Fibroblast of lung (primary cell): ENCODE measurements at regions not wholly inside any gene's neighbourhood (a gene's known extent, or its start where the extent isn't known, plus 50 kb on each side); places are given as distances from the start of the nearest gene placed in this dataset.

Experiments used
- DNase-seq, 2 donors: peaks; one replicate each; pipeline versions ENCODE4 v3.0.0 to v3.0.0-alpha.2; 2010; ENCODE audit warnings: low read depth in 2 of 2
- H2AFZ ChIP-seq: 2 replicates; pipeline ENCODE4 v1.5.1; 2012; ENCODE audit warnings: low read length, control low read depth, inconsistent platforms
- H3K27ac ChIP-seq: 2 replicates; pipeline ENCODE4 v1.5.1; 2011; ENCODE audit warnings: low read length, control low read depth; ENCODE audit not compliant: insufficient read depth
- H3K27me3 ChIP-seq: 2 replicates; pipeline ENCODE4 v1.5.1; 2011; ENCODE audit warnings: mild to moderate bottlenecking, low read length; ENCODE audit not compliant: control insufficient read depth, insufficient read depth
- H3K36me3 ChIP-seq: 2 replicates; pipeline ENCODE4 v1.5.1; 2011; ENCODE audit warnings: low read length; ENCODE audit not compliant: control insufficient read depth, insufficient read depth
- H3K4me1 ChIP-seq: 2 replicates; pipeline ENCODE4 v1.5.1; 2011; ENCODE audit warnings: low read length; ENCODE audit not compliant: control insufficient read depth, insufficient read depth; ENCODE audit errors: extremely low read depth
- H3K4me2 ChIP-seq: 2 replicates; pipeline ENCODE4 v1.5.1; 2011; ENCODE audit warnings: low read length, control low read depth; ENCODE audit not compliant: insufficient read depth; ENCODE audit errors: extremely low read depth
- H3K4me3 ChIP-seq, 4 experiments: fragments of 200-600 bp in 1 of 4; sonication (generic) in 1 of 4; replicated peaks in 1 of 4; 2 replicates each; pipeline ENCODE4 v1.5.1; 2011 to 2016; ENCODE audit warnings: low read length in 4 of 4, low read depth in 3 of 4, mild to moderate bottlenecking in 3 of 4, control low read depth in 2 of 4, inconsistent platforms in 1 of 4, mixed read lengths in 1 of 4; ENCODE audit not compliant: insufficient read depth in 1 of 4; ENCODE audit errors: control extremely low read depth in 1 of 4
- H3K79me2 ChIP-seq: 2 replicates; pipeline ENCODE4 v1.5.1; 2012; ENCODE audit warnings: mild to moderate bottlenecking, low read length, inconsistent platforms; ENCODE audit not compliant: control insufficient read depth, insufficient read depth
- H3K9ac ChIP-seq: 2 replicates; pipeline ENCODE4 v1.5.1; 2011; ENCODE audit warnings: mild to moderate bottlenecking, low read length, control low read depth; ENCODE audit not compliant: insufficient read depth
- H3K9me3 ChIP-seq: 2 replicates; pipeline ENCODE4 v1.5.1; 2012; ENCODE audit warnings: low read depth, low read length; ENCODE audit not compliant: control insufficient read depth, insufficient read depth
- H4K20me1 ChIP-seq: 2 replicates; pipeline ENCODE4 v1.5.1; 2011; ENCODE audit warnings: low read length; ENCODE audit not compliant: control insufficient read depth, insufficient read depth; ENCODE audit errors: extremely low read depth
- EZH2 ChIP-seq: IDR thresholded peaks from 2 replicates; pipeline ENCODE4 v1.5.1; 2012; ENCODE audit warnings: low read length, control low read depth, mild to moderate bottlenecking; ENCODE audit errors: missing control alignments
- TF ChIP-seq, protein P1 (sequence below), 2 donors: IDR thresholded peaks in 1 of 2; conservative IDR thresholded peaks in 1 of 2; 1 replicate in 1 of 2; 2 replicates in 1 of 2; pipeline ENCODE4 v1.5.1; 2011 to 2012; ENCODE audit warnings: low read length in 2 of 2, control low read depth in 1 of 2, inconsistent platforms in 1 of 2, low read depth in 1 of 2, mild to moderate bottlenecking in 1 of 2

DNA sequence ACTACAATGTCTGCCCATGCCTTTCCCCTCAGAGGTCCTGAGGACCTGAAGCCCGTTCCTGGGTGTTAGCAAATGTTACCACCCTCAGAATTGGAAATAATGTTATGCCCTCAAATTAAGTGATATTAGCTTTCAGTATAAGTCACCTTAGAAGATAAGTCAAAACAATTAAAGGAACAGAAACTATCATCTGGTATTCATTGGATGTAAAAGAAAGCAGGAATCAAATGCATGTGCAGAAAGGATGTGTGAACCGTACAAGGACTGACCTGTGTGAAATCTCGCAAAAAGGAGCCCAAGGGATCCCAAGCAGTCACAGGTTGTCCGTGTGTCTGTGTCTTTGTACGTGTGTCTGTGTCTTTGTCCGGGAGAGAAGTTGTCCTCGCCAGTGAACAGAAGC, 51.6 kb upstream of the TAB2 start:
- Histone ChIP-seq H3K9me3 (no peaks in the 10 kb centered on the region), H3K4me3 (no peak overlapping the region), H2AFZ (no peak overlapping the region), H3K4me1 (no peaks in the 10 kb centered on the region), H3K9ac (no peak overlapping the region), H3K27me3 (peaks cover 10% of the 10 kb centered on the region), H3K36me3 (no peaks in the 10 kb centered on the region), H3K4me2 (no peak overlapping the region), H3K27ac (no peak overlapping the region), H3K79me2 (no peaks in the 10 kb centered on the region), H4K20me1 (no peaks in the 10 kb centered on the region)
- TF ChIP-seq, protein P1, sequence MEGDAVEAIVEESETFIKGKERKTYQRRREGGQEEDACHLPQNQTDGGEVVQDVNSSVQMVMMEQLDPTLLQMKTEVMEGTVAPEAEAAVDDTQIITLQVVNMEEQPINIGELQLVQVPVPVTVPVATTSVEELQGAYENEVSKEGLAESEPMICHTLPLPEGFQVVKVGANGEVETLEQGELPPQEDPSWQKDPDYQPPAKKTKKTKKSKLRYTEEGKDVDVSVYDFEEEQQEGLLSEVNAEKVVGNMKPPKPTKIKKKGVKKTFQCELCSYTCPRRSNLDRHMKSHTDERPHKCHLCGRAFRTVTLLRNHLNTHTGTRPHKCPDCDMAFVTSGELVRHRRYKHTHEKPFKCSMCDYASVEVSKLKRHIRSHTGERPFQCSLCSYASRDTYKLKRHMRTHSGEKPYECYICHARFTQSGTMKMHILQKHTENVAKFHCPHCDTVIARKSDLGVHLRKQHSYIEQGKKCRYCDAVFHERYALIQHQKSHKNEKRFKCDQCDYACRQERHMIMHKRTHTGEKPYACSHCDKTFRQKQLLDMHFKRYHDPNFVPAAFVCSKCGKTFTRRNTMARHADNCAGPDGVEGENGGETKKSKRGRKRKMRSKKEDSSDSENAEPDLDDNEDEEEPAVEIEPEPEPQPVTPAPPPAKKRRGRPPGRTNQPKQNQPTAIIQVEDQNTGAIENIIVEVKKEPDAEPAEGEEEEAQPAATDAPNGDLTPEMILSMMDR (conservative IDR thresholded peaks at IDR 0.05 in 1 of 2, IDR thresholded peaks at IDR 0.05 in 1 of 2; ENCODE audit: low read depth in 1 of 2, low read length in 2 of 2) = no peak
- TF ChIP-seq EZH2 = no peak
- no peak for DNase-seq

DNA sequence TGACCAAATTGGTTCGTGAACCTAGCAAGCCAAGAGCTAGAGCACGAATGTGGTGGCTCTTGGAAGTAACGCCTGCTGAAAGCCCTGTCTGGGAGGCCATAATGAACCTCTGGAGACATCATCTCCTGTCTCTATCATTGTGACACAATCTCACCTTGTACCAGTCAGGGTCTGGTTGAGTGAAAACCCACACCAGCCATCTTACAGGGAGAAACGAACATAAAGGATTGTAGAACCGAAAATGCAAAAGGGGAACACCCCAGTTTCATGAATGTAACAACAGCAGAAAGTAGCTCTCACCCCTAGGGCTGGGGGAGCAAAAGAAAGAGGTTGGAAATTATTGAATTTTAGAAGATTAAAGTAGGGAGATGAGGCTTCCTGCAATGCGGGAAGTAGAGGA, 50.9 kb upstream of the TAB2 start:
- Histone ChIP-seq H3K27ac (no peak overlapping the region), H4K20me1 (no peaks in the 10 kb centered on the region), H3K9me3 (no peaks in the 10 kb centered on the region), H2AFZ (no peak overlapping the region), H3K4me1 (no peaks in the 10 kb centered on the region), H3K4me3 (no peak overlapping the region), H3K9ac (no peak overlapping the region), H3K79me2 (no peaks in the 10 kb centered on the region), H3K4me2 (no peak overlapping the region), H3K36me3 (no peaks in the 10 kb centered on the region), H3K27me3 (peaks cover 10% of the 10 kb centered on the region)
- TF ChIP-seq EZH2 = no peak
- TF ChIP-seq, protein P1 (conservative IDR thresholded peaks at IDR 0.05 in 1 of 2, IDR thresholded peaks at IDR 0.05 in 1 of 2; ENCODE audit: low read depth in 1 of 2, low read length in 2 of 2) = no peak
- DNase-seq = no peak

DNA sequence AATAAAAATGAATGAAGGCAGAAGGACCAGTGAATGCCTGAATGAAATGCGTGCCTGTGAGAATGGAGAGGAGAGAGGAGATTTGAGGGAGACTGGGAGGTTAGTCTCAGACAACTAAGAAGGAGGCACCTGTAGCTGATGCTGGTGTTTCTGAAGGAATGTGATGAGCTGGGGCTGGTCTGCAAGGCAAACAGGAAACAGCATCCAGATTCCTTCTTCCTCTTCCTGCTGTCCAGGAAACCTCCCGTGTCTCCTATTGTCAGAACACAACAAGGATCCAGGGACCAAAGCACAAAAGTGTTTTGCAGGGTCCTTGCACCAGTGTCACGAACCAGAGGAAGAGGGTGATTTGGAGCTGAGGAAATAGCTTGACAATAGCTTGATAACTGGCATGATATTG, 50.4 kb upstream of the TAB2 start:
- no peak overlapping the region for H3K4me2 ChIP-seq
- no peaks in the 10 kb centered on the region for H3K36me3 ChIP-seq
- TF ChIP-seq, protein P1 (conservative IDR thresholded peaks at IDR 0.05 in 1 of 2, IDR thresholded peaks at IDR 0.05 in 1 of 2; ENCODE audit: low read depth in 1 of 2, low read length in 2 of 2) = no peak
- no peak for TF ChIP-seq EZH2
- no peak overlapping the region for H3K9ac ChIP-seq
- DNase-seq = no peak
- no peak overlapping the region for H3K4me3 ChIP-seq
- H3K4me1 ChIP-seq = no peaks in the 10 kb centered on the region
- no peaks in the 10 kb centered on the region for H3K79me2 ChIP-seq
- H4K20me1 ChIP-seq = no peaks in the 10 kb centered on the region
- H3K27ac ChIP-seq = no peak overlapping the region
- no peaks in the 10 kb centered on the region for H3K9me3 ChIP-seq
- peaks cover 10% of the 10 kb centered on the region for H3K27me3 ChIP-seq
- H2AFZ ChIP-seq = no peak overlapping the region
